Esophagus squamous epithelium (tissue), 5 donors: ENCODE measurements at regions not wholly inside any gene's neighbourhood (a gene's known extent, or its start where the extent isn't known, plus 50 kb on each side); places are given as distances from the start of the nearest gene placed in this dataset.

Source experiments
- DNase-seq: peaks from one replicate; lab custom pipeline; 2025; lab: John Stamatoyannopoulos, UW
- H3K27ac ChIP-seq, 4 donors: fragments of 200-600 bp; sonication (generic); one replicate each; pipeline ENCODE4 v1.5.1; 2016 to 2019; ENCODE audit warnings: mild to moderate bottlenecking in 1 of 4
- H3K27me3 ChIP-seq, 4 donors: fragments of 200-600 bp; sonication (generic); 1 replicate in 3 of 4; 2 replicates in 1 of 4; pipeline versions ENCODE4 v1.5.1 to v1.6.0; 2017 to 2021; ENCODE audit warnings: antibody characterized with exemption in 1 of 4
- H3K36me3 ChIP-seq, 3 donors: fragments of 200-600 bp; sonication (generic); one replicate each; pipeline ENCODE4 v1.5.1; 2016 to 2019
- H3K4me1 ChIP-seq, 3 donors: fragments of 200-600 bp; sonication (generic); one replicate each; pipeline ENCODE4 v1.5.1; 2017 to 2019
- H3K4me3 ChIP-seq, 4 donors: fragments of 200-600 bp; sonication (generic); 1 replicate in 3 of 4; 2 replicates in 1 of 4; pipeline ENCODE4 v1.5.1; 2016 to 2019; ENCODE audit warnings: mild to moderate bottlenecking in 2 of 4, moderate library complexity in 1 of 4
- H3K9me3 ChIP-seq, 3 donors: fragments of 200-600 bp; sonication (generic); one replicate each; pipeline ENCODE4 v1.5.1; 2016 to 2019
- POLR2A ChIP-seq, 4 donors: fragments of 450-650 bp; IDR thresholded peaks; one replicate each; pipeline ENCODE4 v1.6.1; 2017; ENCODE audit warnings: antibody characterized with exemption in 4 of 4, mild to moderate bottlenecking in 4 of 4, moderate library complexity in 3 of 4
- WGBS, 2 donors: methylation state at CpG; one replicate each; pipeline ENCODE4 v1.1.5; 2018; 5-methylcytosine and 5-hydroxymethylcytosine counted together
- intact Hi-C: fragments of 100-400 bp; cut with DNase I; formaldehyde crosslinking; loops from one replicate; pipeline ENCODE4 v1.15.0; 2022
- TF ChIP-seq, protein P1 (sequence below), 6 experiments: fragments of 450-650 bp in 4 of 6; fragments of 200-600 bp in 2 of 6; sonication (generic) in 2 of 6; IDR thresholded peaks; one replicate each; pipeline ENCODE4 v1.5.1; 2016 to 2019; ENCODE audit warnings: antibody characterized with exemption in 6 of 6, mild to moderate bottlenecking in 4 of 6, moderate library complexity in 4 of 6
- donor health status: DM: yes; HTN: yes; CAD: no.

GRCh38 chr5:94043311-94043710 is 301.9 kb upstream of the POU5F2 start:
- intact Hi-C loops = no loop called here
- no peaks in the 10 kb centered on the region for H3K9me3 ChIP-seq
- H3K36me3 ChIP-seq = peaks cover 0 to 31% (median 0%) of the 10 kb centered on the region in 3 donors
- no peak for TF ChIP-seq POLR2A (IDR thresholded peaks at IDR 0.05)
- TF ChIP-seq, protein P1, sequence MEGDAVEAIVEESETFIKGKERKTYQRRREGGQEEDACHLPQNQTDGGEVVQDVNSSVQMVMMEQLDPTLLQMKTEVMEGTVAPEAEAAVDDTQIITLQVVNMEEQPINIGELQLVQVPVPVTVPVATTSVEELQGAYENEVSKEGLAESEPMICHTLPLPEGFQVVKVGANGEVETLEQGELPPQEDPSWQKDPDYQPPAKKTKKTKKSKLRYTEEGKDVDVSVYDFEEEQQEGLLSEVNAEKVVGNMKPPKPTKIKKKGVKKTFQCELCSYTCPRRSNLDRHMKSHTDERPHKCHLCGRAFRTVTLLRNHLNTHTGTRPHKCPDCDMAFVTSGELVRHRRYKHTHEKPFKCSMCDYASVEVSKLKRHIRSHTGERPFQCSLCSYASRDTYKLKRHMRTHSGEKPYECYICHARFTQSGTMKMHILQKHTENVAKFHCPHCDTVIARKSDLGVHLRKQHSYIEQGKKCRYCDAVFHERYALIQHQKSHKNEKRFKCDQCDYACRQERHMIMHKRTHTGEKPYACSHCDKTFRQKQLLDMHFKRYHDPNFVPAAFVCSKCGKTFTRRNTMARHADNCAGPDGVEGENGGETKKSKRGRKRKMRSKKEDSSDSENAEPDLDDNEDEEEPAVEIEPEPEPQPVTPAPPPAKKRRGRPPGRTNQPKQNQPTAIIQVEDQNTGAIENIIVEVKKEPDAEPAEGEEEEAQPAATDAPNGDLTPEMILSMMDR (IDR thresholded peaks at IDR 0.05) = no peak
- no peaks in the 10 kb centered on the region for H3K27me3 ChIP-seq
- DNase-seq = no peak
- H3K4me1 ChIP-seq = peaks cover 0 to 7% (median 0%) of the 10 kb centered on the region in 3 donors
- H3K27ac ChIP-seq = no peak overlapping the region
- no peak overlapping the region for H3K4me3 ChIP-seq

DNA sequence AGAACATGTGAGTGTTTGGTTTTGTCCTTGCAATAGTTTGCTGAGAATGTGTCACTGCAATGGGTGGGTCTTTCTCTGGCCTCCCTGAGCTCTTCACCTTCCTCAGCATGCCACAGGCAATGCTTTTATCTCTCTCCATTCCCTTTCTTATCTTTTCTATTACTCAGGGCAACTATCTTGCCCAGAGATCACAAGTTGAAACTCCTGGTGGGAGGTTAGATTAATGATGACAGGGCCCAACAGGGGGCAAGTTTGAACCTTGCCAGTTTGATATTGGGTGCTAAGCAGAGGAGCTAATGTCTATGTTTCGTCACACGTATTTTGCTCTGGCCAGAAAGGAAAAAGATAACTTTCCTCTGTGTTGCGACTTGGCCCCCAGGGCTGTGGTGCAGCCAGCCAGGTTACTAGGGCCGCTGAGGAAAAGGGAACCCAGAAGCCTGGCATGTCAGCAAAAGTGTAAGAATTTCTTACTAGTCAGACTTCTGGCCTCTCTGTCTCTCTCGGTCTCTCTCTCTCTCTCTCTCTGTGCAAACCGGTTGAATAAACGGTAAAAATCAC is 299.3 kb upstream of the POU5F2 start:
- TF ChIP-seq, protein P1 (IDR thresholded peaks at IDR 0.05) = no peak
- no peak for TF ChIP-seq POLR2A (IDR thresholded peaks at IDR 0.05)
- Histone ChIP-seq H3K36me3 (peaks cover 0 to 28% (median 0%) of the 10 kb centered on the region in 3 donors), H3K27me3 (no peaks in the 10 kb centered on the region), H3K9me3 (no peaks in the 10 kb centered on the region), H3K27ac (no peak overlapping the region), H3K4me3 (no peak overlapping the region), H3K4me1 (peaks cover 0 to 7% (median 0%) of the 10 kb centered on the region in 3 donors)
- intact Hi-C loops = no loop called here
- no peak for DNase-seq
- 84 to 95% methylated on average over 7 of the region's 7 CpGs for WGBS, 2 donors

- no peaks in the 10 kb centered on the region for H3K27me3 ChIP-seq
- H3K36me3 ChIP-seq = peaks cover 0 to 18% (median 0%) of the 10 kb centered on the region in 3 donors
- no peak for DNase-seq
- H3K4me1 ChIP-seq = peaks cover 0 to 7% (median 0%) of the 10 kb centered on the region in 3 donors
- no peak for TF ChIP-seq POLR2A (IDR thresholded peaks at IDR 0.05)
- TF ChIP-seq, protein P1 (IDR thresholded peaks at IDR 0.05) = no peak
- H3K4me3 ChIP-seq = no peak overlapping the region
- intact Hi-C loops = no loop called here
- H3K9me3 ChIP-seq = no peaks in the 10 kb centered on the region
- H3K27ac ChIP-seq = no peak overlapping the region
Observed at GRCh38 chr5:94039101-94039500, 297.7 kb upstream of the POU5F2 start.

DNA sequence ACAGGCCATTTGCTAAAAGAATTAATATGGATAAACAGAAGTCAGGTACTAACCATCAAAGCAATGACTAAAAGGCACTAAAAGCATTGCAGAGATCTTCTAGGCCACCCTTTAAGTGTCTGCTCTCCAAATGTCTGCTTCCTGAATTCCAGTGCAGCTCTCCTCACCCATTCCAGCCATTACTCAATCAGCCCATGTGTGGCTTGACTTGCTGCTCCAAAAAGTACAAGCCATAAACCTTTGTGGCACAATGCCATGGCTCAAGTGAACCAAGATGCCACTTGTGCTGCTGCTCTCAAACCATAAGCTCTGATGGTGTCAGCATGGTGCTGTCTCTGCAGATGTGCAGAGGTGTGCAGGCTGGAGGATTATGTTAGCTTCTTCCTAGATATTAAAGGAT is 290.2 kb upstream of the POU5F2 start:
- peaks cover 0 to 13% (median 0%) of the 10 kb centered on the region in 3 donors for H3K36me3 ChIP-seq
- H3K9me3 ChIP-seq = no peaks in the 10 kb centered on the region
- intact Hi-C loops = no loop called here
- no peak overlapping the region for H3K4me3 ChIP-seq
- DNase-seq = no peak
- H3K4me1 ChIP-seq = no peaks in the 10 kb centered on the region
- no peaks in the 10 kb centered on the region for H3K27me3 ChIP-seq
- no peak overlapping the region for H3K27ac ChIP-seq
- no peak for TF ChIP-seq POLR2A (IDR thresholded peaks at IDR 0.05)
- TF ChIP-seq, protein P1 (IDR thresholded peaks at IDR 0.05) = no peak

DNA sequence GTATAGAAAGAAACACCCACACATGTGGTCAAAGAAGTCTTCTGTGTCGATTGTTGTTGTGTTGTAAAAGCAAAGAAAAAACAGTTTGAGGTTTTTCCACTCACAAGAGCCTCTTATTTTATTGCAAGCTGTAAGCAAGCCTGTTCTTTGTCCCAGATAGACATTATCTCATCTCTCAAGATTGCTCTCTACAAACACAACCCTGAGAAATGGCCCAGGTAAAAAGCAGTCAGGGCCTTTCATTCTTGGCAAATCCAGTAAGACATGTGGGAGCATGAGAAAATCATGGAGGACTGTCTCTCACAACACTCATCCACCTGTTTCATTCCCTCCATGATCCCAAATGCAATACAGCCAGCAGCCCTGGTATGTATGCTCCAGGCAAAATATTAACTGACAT is 286.6 kb upstream of the POU5F2 start:
- Histone ChIP-seq H3K36me3 (peaks cover 0 to 4% (median 0%) of the 10 kb centered on the region in 3 donors), H3K4me3 (no peak overlapping the region), H3K27ac (no peak overlapping the region), H3K27me3 (no peaks in the 10 kb centered on the region), H3K4me1 (no peaks in the 10 kb centered on the region), H3K9me3 (no peaks in the 10 kb centered on the region)
- 38 to 42% methylated on average over 1 of the region's 1 CpG for WGBS, 2 donors
- intact Hi-C loops = no loop called here
- DNase-seq = no peak
- TF ChIP-seq, protein P1 (IDR thresholded peaks at IDR 0.05) = no peak
- TF ChIP-seq POLR2A (IDR thresholded peaks at IDR 0.05) = no peak
